Adrenal gland (tissue), 9 donors: ENCODE measurements at regions not wholly inside any gene's neighbourhood (a gene's known extent, or its start where the extent isn't known, plus 50 kb on each side); places are given as distances from the start of the nearest gene placed in this dataset.

Experiments
- DNase-seq, 7 donors: peaks; one replicate each; pipeline ENCODE4 v3.0.0-alpha.2; 2019 to 2020
- H3K27ac ChIP-seq, 5 donors: fragments of 200-600 bp; sonication (generic) in 4 of 5; 1 replicate in 3 of 5; 2 replicates in 2 of 5; pipeline versions ENCODE4 v1.5.1 to v1.8.0; 2016 to 2020; ENCODE audit warnings: mild to moderate bottlenecking in 1 of 5
- H3K27me3 ChIP-seq: fragments of 200-600 bp; 2 replicates; pipeline ENCODE4 v1.8.0; 2021
- H3K36me3 ChIP-seq, 2 donors: fragments of 200-600 bp; replicated peaks in 1 of 2; 1 replicate in 1 of 2; 2 replicates in 1 of 2; pipeline versions ENCODE4 v1.5.1 to v1.8.0; 2018 to 2022
- H3K4me1 ChIP-seq, 2 donors: fragments of 200-600 bp; replicated peaks in 1 of 2; 1 replicate in 1 of 2; 2 replicates in 1 of 2; pipeline versions ENCODE4 v1.5.1 to v1.8.0; 2018 to 2021
- H3K4me3 ChIP-seq, 4 donors: fragments of 200-600 bp; sonication (generic) in 3 of 4; one replicate each; pipeline ENCODE4 v1.5.1; 2016 to 2018
- H3K9me3 ChIP-seq, 3 donors: fragments of 200-600 bp; sonication (generic) in 1 of 3; replicated peaks in 1 of 3; 1 replicate in 2 of 3; 2 replicates in 1 of 3; pipeline versions ENCODE4 v1.5.1 to v1.8.0; 2016 to 2021
- CTCF ChIP-seq, 6 experiments: fragments of 450-650 bp in 4 of 6; fragments of 200-600 bp in 2 of 6; sonication (generic) in 1 of 6; IDR thresholded peaks; 1 replicate in 5 of 6; 2 replicates in 1 of 6; pipeline versions ENCODE4 v1.5.1 to v1.8.0; 2016 to 2021; ENCODE audit warnings: antibody characterized with exemption in 6 of 6, mild to moderate bottlenecking in 2 of 6, moderate library complexity in 1 of 6
- POLR2A ChIP-seq, 2 donors: fragments of 450-650 bp; IDR thresholded peaks; one replicate each; pipeline ENCODE4 v1.6.1; 2017; ENCODE audit warnings: antibody characterized with exemption in 2 of 2, mild to moderate bottlenecking in 2 of 2, moderate library complexity in 1 of 2
- WGBS, 4 donors: extraction: QIAGEN DNeasy Blood & Tissue Kit in 2 of 4; methylation state at CpG; one replicate each; pipeline versions ENCODE4 v1.1.5 to v1.1.7; 2013 to 2017; 5-methylcytosine and 5-hydroxymethylcytosine counted together
- intact Hi-C, 2 donors: fragments of 100-400 bp; cut with DNase I; formaldehyde crosslinking; loops; one replicate each; pipeline versions ENCODE4 v1.14.1 to v1.15.0; 2022 to 2023
- donor health status: healthy with polysubstance abuse.
- donor health status: Bipolar disorder and iron deficiency.
- donor health status: DM: yes; HTN: yes; CAD: no.
- donor health status: DM: no; HTN: no; CAD: no.
- donor health status: DM: no; HTN: no; CAD: no.

GRCh38 chr17:77664097-77664729 is 294.3 kb upstream of the TNRC6C start:
- H3K27me3 ChIP-seq, result no peaks in the 10 kb centered on the region
- no peak overlapping the region for H3K4me3 ChIP-seq
- intact Hi-C loops, result no loop called here
- no peak overlapping the region for H3K27ac ChIP-seq
- no peaks in the 10 kb centered on the region for H3K9me3 ChIP-seq
- WGBS, 4 donors, result 77 to 89% (median 84%) methylated on average over 8 to 13 of the region's 13 CpGs
- H3K36me3 ChIP-seq, result no peaks in the 10 kb centered on the region
- no peak for TF ChIP-seq CTCF (IDR thresholded peaks at IDR 0.05)
- TF ChIP-seq POLR2A (IDR thresholded peaks at IDR 0.05), result no peak
- no peaks in the 10 kb centered on the region for H3K4me1 ChIP-seq
- DNase-seq, result no peak

- WGBS, 4 donors, result 67 to 85% (median 76%) methylated on average over 3 of the region's 3 CpGs
- H3K4me1 ChIP-seq, result no peaks in the 10 kb centered on the region
- no peaks in the 10 kb centered on the region for H3K9me3 ChIP-seq
- H3K27me3 ChIP-seq, result no peaks in the 10 kb centered on the region
- intact Hi-C loops, result no loop called here
- H3K36me3 ChIP-seq, result no peaks in the 10 kb centered on the region
- no peak overlapping the region for H3K4me3 ChIP-seq
- no peak overlapping the region for H3K27ac ChIP-seq
- no peak for DNase-seq
- TF ChIP-seq POLR2A (IDR thresholded peaks at IDR 0.05), result no peak
- TF ChIP-seq CTCF (IDR thresholded peaks at IDR 0.05), result no peak
Observed at GRCh38 chr17:77665833-77666232, 292.7 kb upstream of the TNRC6C start.

- H3K27ac ChIP-seq, result no peak overlapping the region
- 16 to 48% (median 33%) methylated on average over 6 of the region's 6 CpGs for WGBS, 4 donors
- intact Hi-C loops, result no loop called here
- H3K9me3 ChIP-seq, result no peaks in the 10 kb centered on the region
- DNase-seq, result no peak
- no peak overlapping the region for H3K4me3 ChIP-seq
- H3K36me3 ChIP-seq, result no peaks in the 10 kb centered on the region
- no peaks in the 10 kb centered on the region for H3K27me3 ChIP-seq
- no peaks in the 10 kb centered on the region for H3K4me1 ChIP-seq
- TF ChIP-seq CTCF (IDR thresholded peaks at IDR 0.05) (no peak), POLR2A (IDR thresholded peaks at IDR 0.05) (no peak)
Observed at GRCh38 chr17:77666462-77666861, 292.0 kb upstream of the TNRC6C start.

GRCh38 chr17:77666881-77667395 is 291.6 kb upstream of the TNRC6C start:
- Histone ChIP-seq H3K27me3 (no peaks in the 10 kb centered on the region), H3K36me3 (no peaks in the 10 kb centered on the region), H3K9me3 (no peaks in the 10 kb centered on the region), H3K4me3 (no peak overlapping the region), H3K4me1 (no peaks in the 10 kb centered on the region), H3K27ac (no peak overlapping the region)
- WGBS, 4 donors, result 61 to 64% (median 63%) methylated on average over 7 of the region's 7 CpGs
- TF ChIP-seq CTCF (IDR thresholded peaks at IDR 0.05) (no peak), POLR2A (IDR thresholded peaks at IDR 0.05) (no peak)
- intact Hi-C loops, result no loop called here
- no peak for DNase-seq
